Endothelial cell of umbilical vein (primary cell): ENCODE measurements at regions not wholly inside any gene's neighbourhood (a gene's known extent, or its start where the extent isn't known, plus 50 kb on each side); places are given as distances from the start of the nearest gene placed in this dataset.

Source experiments
- BruUV-seq: library from RNA; stranded (reverse); fragments of 400-500 nt; replicated peaks from 2 replicates; lab custom pipeline; 2021; lab: Mats Ljungman, UMichigan
- CTCF ChIA-PET: fragments of 300-600, 350-600 bp; sonication (Branson Sonifier 250); formaldehyde crosslinking; loops from one replicate; lab custom pipeline; 2021; ENCODE audit warnings: antibody characterized with exemption, inconsistent platforms; lab: Charles Lee
- POLR2A ChIA-PET: fragments of 300-600, 350-600 bp; sonication (Branson Sonifier 250); formaldehyde crosslinking; loops from one replicate; lab custom pipeline; 2021; ENCODE audit warnings: antibody characterized with exemption, inconsistent platforms; lab: Charles Lee
- DNase-seq: peaks from one replicate; pipeline ENCODE4 v3.0.0-alpha.2; 2011; ENCODE audit warnings: low read depth, low spot score
- FAIRE-seq: peaks from 2 replicates; lab custom pipeline; 2011; peaks lifted over from hg19 to GRCh38; lab: Jason Lieb, UNC
- H2AFZ ChIP-seq: 2 replicates; pipeline ENCODE4 v1.6.0; 2012; ENCODE audit warnings: low read depth, low read length, control low read depth, inconsistent platforms
- H3K27ac ChIP-seq: 2 replicates; pipeline ENCODE4 v1.5.1; 2011; ENCODE audit warnings: low read depth, mild to moderate bottlenecking, control low read depth, low read length, moderate library complexity; ENCODE audit not compliant: insufficient read depth
- H3K27me3 ChIP-seq, 2 experiments: 2 replicates each; pipeline versions ENCODE4 v1.6.0 to v1.6.1; 2011; ENCODE audit warnings: low read length in 2 of 2, mixed read lengths in 1 of 2; ENCODE audit not compliant: control insufficient read depth in 2 of 2, insufficient read depth in 2 of 2
- H3K36me3 ChIP-seq, 2 experiments: 2 replicates in 1 of 2; 3 replicates in 1 of 2; pipeline ENCODE4 v1.5.1; 2011; ENCODE audit warnings: low read length in 2 of 2, mild to moderate bottlenecking in 1 of 2, moderate library complexity in 1 of 2; ENCODE audit not compliant: control insufficient read depth in 2 of 2, insufficient read depth in 2 of 2; ENCODE audit errors: extremely low read depth in 1 of 2
- H3K4me1 ChIP-seq: 3 replicates; pipeline ENCODE4 v1.5.1; 2011; ENCODE audit warnings: mild to moderate bottlenecking, low read length; ENCODE audit not compliant: control insufficient read depth, insufficient read depth; ENCODE audit errors: extremely low read depth
- H3K4me2 ChIP-seq: 2 replicates; pipeline ENCODE4 v1.6.1; 2011; ENCODE audit warnings: low read length, control low read depth, mixed read lengths; ENCODE audit not compliant: insufficient read depth
- H3K4me3 ChIP-seq, 3 experiments: fragments of 200-600 bp in 1 of 3; sonication (generic), shearing (Covaris generic) in 1 of 3; replicated peaks in 1 of 3; 2 replicates each; pipeline ENCODE4 v1.5.1; 2011 to 2016; ENCODE audit warnings: control low read depth in 3 of 3, low read length in 3 of 3, mild to moderate bottlenecking in 2 of 3, inconsistent platforms in 1 of 3, low read depth in 1 of 3, moderate library complexity in 1 of 3; ENCODE audit not compliant: insufficient read depth in 1 of 3
- H3K79me2 ChIP-seq: 2 replicates; pipeline ENCODE4 v1.6.0; 2012; ENCODE audit warnings: low read length, inconsistent platforms; ENCODE audit not compliant: control insufficient read depth, insufficient read depth
- H3K9ac ChIP-seq: replicated peaks from 2 replicates; pipeline ENCODE3; 2011; ENCODE audit warnings: low read length, control low read depth; ENCODE audit not compliant: insufficient read depth; ENCODE audit errors: extremely low read depth
- H3K9me1 ChIP-seq: replicated peaks from 3 replicates; pipeline ENCODE4 v1.6.0; 2011; ENCODE audit warnings: mild to moderate bottlenecking, low read length; ENCODE audit not compliant: control insufficient read depth, insufficient read depth; ENCODE audit errors: extremely low read depth
- H3K9me3 ChIP-seq: replicated peaks from 2 replicates; pipeline ENCODE4 v1.5.1; 2012; ENCODE audit warnings: low read length, inconsistent platforms; ENCODE audit not compliant: control insufficient read depth, insufficient read depth
- H4K20me1 ChIP-seq: replicated peaks from 2 replicates; pipeline ENCODE3; 2011; ENCODE audit warnings: mild to moderate bottlenecking, low read length; ENCODE audit not compliant: control insufficient read depth, insufficient read depth; ENCODE audit errors: extremely low read depth
- EZH2 ChIP-seq: IDR thresholded peaks from 2 replicates; pipeline ENCODE4 v1.6.1; 2012; ENCODE audit warnings: borderline replicate concordance, low read depth, mild to moderate bottlenecking, moderate library complexity, low read length, inconsistent platforms; ENCODE audit not compliant: severe bottlenecking
- FOS ChIP-seq: IDR thresholded peaks from 2 replicates; pipeline ENCODE4 v1.6.1; 2011; ENCODE audit warnings: mild to moderate bottlenecking, low read length, moderate library complexity, borderline replicate concordance; ENCODE audit not compliant: insufficient read depth
- GATA2 ChIP-seq: IDR thresholded peaks from 2 replicates; pipeline ENCODE4 v1.7.0; 2011; ENCODE audit warnings: low read depth, mild to moderate bottlenecking, moderate library complexity, mixed read lengths, low read length; ENCODE audit not compliant: insufficient read length, insufficient read depth
- JUN ChIP-seq: IDR thresholded peaks from 2 replicates; pipeline ENCODE4 v1.6.1; 2011; ENCODE audit warnings: borderline replicate concordance, low read depth; ENCODE audit not compliant: insufficient read length, insufficient read depth
- MYC ChIP-seq: IDR thresholded peaks from one replicate; pipeline ENCODE4 v1.6.1; 2011; ENCODE audit warnings: mild to moderate bottlenecking, low read depth, low read length
- POLR2A ChIP-seq: IDR thresholded peaks from 2 replicates; pipeline ENCODE4 v1.6.1; 2012; ENCODE audit warnings: low read depth, mild to moderate bottlenecking, control low read depth, low read length
- POLR2AphosphoS5 ChIP-seq: IDR thresholded peaks from 2 replicates; pipeline ENCODE4 v1.6.1; 2012; ENCODE audit warnings: low read depth, mild to moderate bottlenecking, control low read depth, low read length, moderate library complexity; ENCODE audit not compliant: insufficient read depth
- dilution Hi-C: fragments of 300-500 bp; cut with MboI; formaldehyde crosslinking; loops from one replicate; pipeline ENCODE4 v1.15.0; 2019; ENCODE audit warnings: low sequenced_read_pairs; ENCODE audit not compliant: extremely low pct_ligation_motif_present
- intact Hi-C: fragments of 100-400 bp; cut with micrococcal nuclease; formaldehyde crosslinking; loops from one replicate; pipeline ENCODE4 v1.10.0; 2022
- TF ChIP-seq, protein P1 (sequence below), 2 donors: IDR thresholded peaks; 1 replicate in 1 of 2; 2 replicates in 1 of 2; pipeline ENCODE4 v1.5.1; 2011; ENCODE audit warnings: low read length in 2 of 2, mild to moderate bottlenecking in 2 of 2, moderate library complexity in 2 of 2, control low read depth in 1 of 2, inconsistent platforms in 1 of 2, low read depth in 1 of 2; ENCODE audit not compliant: insufficient read depth in 1 of 2; ENCODE audit errors: extremely low read depth in 1 of 2
- TF ChIP-seq, protein P2 (sequence below): IDR thresholded peaks from 2 replicates; pipeline ENCODE4 v1.6.1; 2011; ENCODE audit not compliant: insufficient read depth, insufficient read length

DNA sequence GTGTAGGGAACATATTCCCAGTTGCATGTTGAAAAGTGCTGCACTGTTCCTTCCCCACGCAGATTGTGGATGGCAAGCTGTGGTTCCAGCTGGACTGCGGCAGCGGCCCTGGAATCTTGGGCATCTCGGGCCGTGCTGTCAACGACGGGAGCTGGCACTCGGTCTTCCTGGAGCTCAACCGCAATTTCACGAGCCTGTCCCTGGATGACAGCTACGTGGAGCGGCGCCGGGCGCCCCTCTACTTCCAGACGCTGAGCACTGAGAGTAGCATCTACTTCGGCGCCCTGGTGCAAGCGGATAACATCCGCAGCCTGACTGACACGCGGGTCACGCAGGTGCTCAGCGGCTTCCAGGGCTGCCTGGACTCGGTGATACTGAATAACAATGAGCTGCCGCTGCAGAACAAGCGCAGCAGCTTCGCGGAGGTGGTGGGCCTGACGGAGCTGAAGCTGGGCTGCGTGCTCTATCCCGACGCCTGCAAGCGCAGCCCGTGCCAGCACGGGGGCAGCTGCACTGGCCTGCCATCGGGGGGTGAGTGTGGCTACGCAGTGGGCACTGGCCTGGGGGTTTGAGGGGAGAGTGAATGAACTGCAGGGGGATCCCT lies 102.7 kb upstream of the MTNR1B start:
- no peak for TF ChIP-seq POLR2A
- TF ChIP-seq MYC = no peak
- TF ChIP-seq FOS = no peak
- no peak for TF ChIP-seq JUN
- TF ChIP-seq, protein P1, sequence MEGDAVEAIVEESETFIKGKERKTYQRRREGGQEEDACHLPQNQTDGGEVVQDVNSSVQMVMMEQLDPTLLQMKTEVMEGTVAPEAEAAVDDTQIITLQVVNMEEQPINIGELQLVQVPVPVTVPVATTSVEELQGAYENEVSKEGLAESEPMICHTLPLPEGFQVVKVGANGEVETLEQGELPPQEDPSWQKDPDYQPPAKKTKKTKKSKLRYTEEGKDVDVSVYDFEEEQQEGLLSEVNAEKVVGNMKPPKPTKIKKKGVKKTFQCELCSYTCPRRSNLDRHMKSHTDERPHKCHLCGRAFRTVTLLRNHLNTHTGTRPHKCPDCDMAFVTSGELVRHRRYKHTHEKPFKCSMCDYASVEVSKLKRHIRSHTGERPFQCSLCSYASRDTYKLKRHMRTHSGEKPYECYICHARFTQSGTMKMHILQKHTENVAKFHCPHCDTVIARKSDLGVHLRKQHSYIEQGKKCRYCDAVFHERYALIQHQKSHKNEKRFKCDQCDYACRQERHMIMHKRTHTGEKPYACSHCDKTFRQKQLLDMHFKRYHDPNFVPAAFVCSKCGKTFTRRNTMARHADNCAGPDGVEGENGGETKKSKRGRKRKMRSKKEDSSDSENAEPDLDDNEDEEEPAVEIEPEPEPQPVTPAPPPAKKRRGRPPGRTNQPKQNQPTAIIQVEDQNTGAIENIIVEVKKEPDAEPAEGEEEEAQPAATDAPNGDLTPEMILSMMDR (IDR thresholded peaks at IDR 0.05; ENCODE audit: extremely low read depth in 1 of 2, insufficient read depth in 1 of 2, low read depth in 1 of 2, low read length in 2 of 2) = no peak
- no peak for TF ChIP-seq POLR2AphosphoS5
- TF ChIP-seq, protein P2, sequence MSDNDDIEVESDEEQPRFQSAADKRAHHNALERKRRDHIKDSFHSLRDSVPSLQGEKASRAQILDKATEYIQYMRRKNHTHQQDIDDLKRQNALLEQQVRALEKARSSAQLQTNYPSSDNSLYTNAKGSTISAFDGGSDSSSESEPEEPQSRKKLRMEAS = no peak
- TF ChIP-seq GATA2 = no peak
- no peak for TF ChIP-seq EZH2
- ChIA-PET CTCF (no interaction called here), POLR2A (no interaction called here)
- no TSS peak for BruUV-seq
- no peaks in the 10 kb centered on the region for H3K79me2 ChIP-seq
- H2AFZ ChIP-seq = no peak overlapping the region
- no peaks in the 10 kb centered on the region for H3K36me3 ChIP-seq
- intact Hi-C loops = no loop called here
- FAIRE-seq (no peak), DNase-seq (no peak)
- H3K9ac ChIP-seq = no peak overlapping the region
- H3K9me1 ChIP-seq = no peaks in the 10 kb centered on the region
- H3K4me1 ChIP-seq = no peaks in the 10 kb centered on the region
- no peak overlapping the region for H3K4me2 ChIP-seq
- H3K27ac ChIP-seq = no peak overlapping the region
- dilution Hi-C loops = no loop called here
- no peaks in the 10 kb centered on the region for H4K20me1 ChIP-seq
- no peak overlapping the region for H3K4me3 ChIP-seq
- H3K27me3 ChIP-seq = no peaks in the 10 kb centered on the region
- no peaks in the 10 kb centered on the region for H3K9me3 ChIP-seq
